ENCODE measurements at regions not wholly inside any gene's neighbourhood (a gene's known extent, or its start where the extent isn't known, plus 50 kb on each side); places are given as distances from the start of the nearest gene placed in this dataset.
"Not testable (repeated sequence)": the region's sequence is repeated elsewhere in the genome, so short reads cannot be mapped to it uniquely, and the experiment has no call there.

DNA sequence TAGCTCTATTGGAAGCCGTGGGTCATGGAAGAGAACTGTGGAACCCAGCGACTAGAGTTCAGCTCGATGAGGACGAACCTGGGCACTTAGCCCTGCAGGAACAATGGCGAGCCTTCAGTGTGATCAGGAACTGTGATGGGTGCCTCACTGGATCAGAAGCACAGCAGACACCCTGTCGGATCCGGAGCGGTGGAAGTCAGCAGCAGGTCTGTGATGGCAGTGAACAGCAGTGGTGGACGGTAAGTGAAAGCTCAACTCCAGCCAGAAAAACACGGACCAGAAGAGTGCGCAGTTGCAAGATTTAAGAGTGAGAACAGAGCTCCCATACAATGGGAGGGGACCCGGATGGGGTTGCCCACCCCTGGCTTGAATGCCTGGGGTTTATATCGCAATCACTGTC is 282.2 kb downstream of the NSUN3 start:
- DNase-seq, result no peak

DNA sequence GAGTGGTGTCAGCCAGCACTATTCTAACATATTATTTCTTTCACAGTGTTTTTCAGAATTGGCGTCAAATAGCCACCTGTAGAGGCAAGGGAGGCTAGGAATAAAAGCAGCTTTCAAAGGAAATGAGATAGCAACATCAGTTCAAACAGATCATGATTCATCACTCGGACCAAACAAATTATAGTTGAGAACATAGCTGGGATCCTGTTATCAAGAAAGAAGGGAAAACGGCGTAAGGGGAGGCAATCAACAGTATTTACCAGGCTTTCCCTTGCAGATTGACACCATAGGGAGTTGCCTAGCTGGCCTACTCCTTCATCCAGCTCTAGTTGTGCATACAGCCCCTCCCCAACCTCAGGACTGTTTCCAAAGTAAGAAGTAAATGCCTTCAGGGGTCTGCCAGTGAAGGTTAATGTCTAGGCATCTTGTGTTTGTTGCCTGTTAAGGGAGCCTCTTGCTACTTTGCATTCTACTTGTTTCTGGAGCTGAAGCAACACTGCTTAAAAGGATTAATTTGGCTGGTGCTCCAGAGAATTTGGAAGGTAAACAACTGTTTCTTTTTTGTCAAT is 286.5 kb downstream of the NSUN3 start:
- DNase-seq, result no peak

DNA sequence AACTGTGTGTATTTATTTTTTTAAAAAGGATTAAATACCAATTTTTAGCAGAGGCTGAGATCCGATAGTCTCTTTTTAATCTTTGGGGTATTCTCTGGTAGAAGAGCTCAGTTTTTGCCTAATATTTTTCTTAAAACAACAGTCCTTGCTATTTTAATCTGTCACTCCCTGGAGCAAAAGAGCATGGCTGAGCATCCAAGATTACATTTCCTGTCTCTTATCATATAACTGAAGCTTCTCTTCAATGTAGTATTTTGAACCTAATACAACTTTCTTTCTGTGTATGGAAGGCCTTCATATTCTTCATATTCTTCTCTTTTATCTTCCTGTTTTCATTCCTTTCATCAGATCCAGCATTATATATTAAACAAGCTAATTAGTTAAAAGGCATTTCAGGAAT is 293.7 kb downstream of the NSUN3 start:
- DNase-seq, result no peak

DNA sequence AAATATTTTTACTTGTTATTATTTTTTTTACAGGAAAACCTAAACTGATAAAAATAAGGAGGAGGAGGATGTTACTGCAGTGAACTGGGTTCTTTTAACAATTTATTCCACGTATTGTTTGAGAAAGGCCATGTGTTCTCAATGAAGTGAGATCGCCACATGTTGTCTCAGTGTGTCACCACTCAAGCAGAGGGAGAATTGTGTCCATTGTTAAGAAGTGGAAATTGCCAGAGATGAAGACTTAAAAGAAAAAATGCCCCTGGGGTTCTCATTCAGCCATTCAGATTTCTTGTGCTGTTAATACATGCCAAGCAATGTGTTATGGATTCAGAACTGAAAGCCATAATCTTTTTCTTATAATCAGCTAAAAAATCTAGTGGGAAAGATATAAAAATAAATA is 297.1 kb downstream of the NSUN3 start:
- DNase-seq, result no peak

DNA sequence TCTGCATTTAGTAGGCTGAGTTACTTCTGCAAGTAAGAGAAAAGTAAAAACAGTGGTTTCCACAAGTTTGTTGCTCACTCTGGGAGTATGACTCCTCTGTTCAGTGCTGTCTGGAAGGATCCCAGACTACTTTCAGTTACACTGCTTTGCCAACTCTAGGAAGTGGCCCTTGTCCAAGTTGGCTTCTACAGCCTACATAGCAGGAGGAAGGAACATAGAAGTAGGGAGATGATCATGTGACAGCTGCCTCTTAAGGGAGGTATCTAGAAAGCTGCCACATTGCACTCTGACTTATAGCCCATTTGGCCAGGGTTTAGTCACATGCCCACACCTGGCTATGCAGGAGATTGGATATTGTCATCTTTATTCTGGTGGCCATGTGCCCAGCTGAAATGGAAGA is 298.1 kb downstream of the NSUN3 start:
- no peak for DNase-seq

DNA sequence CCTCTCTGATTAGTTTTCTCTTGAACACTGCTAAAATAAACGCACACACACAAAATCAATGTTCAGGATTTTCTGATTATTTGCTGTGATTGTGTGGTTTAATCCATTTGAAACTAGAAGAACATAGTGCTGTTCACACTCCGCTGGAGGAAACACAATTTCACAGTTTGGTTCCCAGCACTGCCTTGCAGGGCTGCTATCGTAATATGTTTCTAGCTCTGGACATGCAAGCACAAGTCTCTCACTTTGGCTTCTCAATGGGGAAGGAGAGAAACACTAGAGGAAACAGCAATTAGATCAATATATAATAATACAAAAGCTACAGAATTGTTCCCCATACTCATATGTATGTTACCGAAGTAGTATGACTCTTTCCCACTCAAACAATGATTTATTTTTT is 299.5 kb downstream of the NSUN3 start:
- DNase-seq, result no peak

DNA sequence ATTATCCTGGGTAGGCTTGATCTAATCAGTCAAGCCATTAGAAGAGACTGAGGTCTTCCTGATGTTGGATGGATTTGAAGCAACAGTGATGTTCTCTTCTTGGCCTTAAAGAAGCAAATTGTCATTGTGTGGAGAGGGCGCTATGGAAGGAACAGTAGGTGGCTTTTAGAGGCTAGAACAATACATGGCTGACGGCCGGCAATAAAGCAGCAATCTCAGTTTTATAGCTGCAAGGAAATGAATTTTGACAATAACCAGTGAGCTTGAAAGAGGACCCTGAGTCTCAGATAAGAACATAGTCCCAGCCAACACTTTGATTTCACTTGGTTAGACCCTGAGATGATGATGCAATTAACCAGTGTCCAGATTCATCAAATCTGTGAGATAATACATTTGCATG is 302.1 kb downstream of the NSUN3 start:
- DNase-seq, result no peak

DNA sequence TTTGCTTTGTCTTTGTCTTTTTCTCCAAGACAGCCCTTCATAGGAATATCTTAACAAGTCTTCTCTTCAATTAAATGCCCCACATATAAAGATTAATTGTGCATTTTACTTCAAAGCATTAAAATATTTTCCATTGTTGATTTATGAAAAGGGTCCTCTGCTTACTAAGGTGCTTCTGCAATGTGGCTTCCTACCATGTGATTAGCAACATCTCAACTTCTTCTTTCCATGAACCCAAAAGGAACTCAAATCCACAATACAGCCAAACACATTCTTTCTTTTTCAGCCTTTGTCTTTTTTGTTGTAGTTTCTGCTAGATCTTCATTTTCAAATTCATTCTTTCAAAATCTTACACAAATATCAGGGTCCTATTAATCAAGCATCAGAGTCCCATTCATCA is 309.2 kb downstream of the NSUN3 start:
- DNase-seq, result no peak

DNA sequence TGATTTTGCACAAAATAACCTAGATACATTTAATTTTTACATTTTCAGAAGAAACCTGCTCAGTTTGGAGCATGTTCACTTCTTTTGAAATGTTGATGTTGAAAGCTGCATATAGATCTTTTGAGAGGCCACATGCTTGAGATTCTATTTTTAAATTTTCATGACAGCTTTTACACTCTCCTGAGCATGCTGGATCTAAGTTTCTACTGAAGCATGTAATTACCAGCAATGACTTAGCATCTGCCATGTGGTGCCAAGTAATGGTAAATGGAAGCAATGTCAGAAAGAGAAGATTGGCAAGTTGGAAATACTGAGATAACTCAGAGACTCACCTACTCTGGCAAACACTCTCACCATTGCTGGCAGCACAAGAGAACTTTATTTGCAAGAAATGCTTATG is 310.6 kb downstream of the NSUN3 start:
- no peak for DNase-seq

DNA sequence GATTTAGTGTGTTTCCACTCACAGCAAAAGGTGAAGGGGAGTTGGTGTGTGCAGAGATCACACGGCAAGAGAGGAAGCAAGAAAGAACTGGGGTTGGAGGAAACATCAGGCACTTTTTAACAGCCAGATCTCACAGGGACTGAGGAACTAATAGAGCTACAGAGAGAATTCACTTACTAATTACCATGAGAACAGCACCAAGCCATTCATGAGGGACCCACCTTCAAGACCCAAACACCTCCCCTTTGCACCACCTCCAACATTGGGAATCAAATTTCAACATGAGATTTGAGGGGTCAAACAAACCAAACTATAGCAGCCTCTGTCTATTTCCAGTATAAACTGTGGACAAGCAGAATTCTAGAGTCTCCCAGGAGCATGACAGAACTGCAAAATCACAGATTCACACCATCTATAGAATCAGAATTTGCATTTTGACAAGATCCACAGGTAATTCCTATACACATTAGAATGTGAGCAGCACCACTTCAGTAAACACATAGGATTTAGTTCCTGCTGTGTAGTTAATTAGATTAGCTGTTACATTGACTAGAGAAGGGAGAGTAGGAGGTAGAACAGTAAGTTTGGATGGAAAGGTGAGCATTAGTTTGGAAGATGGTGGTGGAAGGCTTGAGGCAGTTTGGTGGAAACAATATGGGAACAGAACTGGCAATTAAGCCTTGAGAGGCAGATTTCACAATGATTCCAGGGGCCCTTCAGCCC is 311.7 kb downstream of the NSUN3 start:
- no peak for DNase-seq

DNA sequence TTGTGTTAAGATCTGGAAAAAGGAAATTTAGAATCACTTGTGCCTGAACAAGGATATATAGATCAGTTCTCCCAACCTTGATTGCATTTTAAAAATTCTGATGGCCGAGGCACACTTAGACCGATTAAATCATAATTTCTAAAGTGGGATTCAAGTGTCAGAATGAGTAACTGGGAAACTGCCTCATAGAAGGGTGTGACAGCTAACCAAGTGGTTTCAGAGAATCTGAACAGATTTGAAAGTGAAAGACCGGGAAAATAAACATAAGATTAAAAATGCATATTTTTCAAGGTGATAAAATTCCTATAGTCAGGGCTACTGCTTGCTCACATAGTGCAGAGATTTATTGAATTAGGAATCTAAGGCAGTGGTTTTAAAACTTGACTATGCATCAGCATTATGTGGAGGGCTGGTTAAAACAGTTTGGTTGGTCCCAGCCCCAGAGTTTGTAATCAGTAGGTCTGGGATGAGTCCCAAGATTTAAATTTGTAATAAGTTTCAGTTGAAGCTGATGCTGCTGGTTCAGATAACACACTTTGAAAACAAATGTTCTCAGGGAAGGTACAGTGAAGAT is 314.3 kb downstream of the NSUN3 start:
- not testable (repeated sequence) for DNase-seq

DNA sequence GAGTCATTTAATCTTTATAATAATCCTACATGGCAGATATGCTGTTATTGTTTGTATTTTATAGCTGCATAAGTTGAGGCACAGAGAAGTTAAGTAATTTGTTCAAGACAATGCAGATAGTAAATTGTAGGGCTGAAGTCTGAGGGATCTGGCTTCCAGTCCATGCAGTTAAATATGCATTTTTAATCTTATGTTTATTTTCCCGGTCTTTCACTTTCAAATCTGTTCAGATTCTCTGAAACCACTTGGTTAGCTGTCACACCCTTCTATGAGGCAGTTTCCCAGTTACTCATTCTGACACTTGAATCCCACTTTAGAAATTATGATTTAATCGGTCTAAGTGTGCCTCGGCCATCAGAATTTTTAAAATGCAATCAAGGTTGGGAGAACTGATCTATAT is 315.0 kb downstream of the NSUN3 start:
- DNase-seq, result not testable (repeated sequence)

DNA sequence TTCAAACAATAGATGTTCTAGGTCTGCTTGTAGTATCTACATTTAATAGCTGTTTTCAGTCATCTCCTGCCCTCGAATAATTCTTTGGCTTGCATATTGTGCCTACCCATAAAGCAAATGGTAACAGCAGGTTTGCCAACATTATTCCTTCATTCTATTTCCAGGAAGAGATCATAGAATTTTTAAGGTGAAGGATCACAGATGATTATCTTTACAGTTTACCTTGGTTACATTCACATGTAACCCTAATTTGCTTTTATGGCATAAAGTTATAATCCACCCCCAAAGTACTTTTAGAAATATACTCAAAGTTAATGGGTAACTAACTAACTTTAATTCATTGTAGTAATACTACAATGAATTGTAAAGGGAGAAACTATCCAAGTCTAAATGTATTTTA is 315.5 kb downstream of the NSUN3 start:
- DNase-seq, result no peak

DNA sequence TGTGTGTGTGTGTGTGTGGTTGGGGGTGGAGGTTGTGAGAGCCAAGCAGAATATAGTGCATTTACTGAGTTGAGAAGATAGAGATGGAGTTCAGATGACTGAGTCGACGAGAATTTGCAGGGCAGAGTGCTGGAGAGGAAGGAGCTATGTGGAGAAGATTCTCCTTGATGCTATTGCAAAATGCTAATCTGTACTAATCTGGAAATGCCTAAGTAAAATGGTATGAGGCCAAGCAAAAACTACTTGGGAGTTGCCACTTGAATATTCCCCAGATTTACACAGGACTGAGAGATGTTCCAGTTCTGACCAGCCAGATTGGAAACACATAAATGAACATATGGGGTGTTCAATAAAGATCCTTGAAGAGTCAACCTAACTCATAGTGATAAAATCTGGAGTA is 316.4 kb downstream of the NSUN3 start:
- DNase-seq, result no peak

DNA sequence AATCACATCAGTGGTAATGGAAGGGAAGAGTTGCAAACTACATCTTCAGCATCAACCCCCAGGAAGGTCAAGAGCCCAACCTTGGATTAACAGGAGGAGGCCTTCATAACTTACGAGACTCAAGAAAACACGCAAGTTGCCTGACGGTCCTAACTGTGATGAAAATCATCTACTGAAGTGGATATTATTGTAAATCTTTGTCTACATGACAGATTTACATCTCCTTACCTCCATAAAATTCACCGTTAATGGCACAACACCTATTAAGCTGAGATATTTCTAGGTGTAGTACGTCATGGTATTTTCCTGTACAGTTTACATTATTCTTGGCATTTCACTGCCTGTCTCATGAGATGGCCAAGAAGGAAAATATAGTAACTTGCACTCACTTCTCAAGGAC is 332.0 kb downstream of the NSUN3 start:
- no peak for DNase-seq

DNA sequence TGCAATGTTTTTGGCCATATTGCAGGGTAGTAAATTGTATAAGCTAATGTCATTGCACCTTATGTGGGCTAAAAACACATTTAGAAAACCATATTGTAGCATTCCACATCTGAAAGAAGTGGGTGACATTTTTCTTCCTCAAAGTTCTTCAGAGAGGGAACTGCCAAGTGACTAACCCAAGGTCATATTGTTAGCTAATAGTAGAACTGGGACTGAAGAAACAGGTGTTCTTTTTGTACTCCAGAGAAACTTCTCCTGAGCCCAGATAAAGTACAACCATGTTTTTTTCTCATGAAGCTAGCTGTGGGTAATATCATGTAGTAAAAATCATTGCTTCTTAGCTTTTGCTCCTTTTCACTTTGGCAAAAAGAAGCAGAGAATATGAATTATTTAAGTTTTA is 333.0 kb downstream of the NSUN3 start:
- no peak for DNase-seq

DNA sequence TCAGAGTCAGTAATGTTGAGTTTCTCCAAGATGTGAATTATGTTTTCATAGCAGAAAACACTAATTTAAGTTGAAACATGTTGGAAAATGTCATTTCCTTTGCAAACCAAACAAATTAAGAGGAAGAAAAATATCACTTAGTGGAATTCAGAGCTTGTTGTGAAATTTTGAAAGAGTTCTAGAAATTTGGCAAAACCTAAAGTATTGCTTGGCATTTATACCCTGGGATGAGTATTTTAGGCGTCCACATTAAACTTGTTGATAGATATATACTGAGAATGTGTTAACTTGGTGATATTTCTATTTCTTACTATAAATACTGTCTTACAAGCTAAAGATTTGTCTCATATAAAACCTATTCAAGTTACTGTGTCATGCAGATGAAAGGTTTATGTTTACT is 335.2 kb downstream of the NSUN3 start:
- no peak for DNase-seq

DNA sequence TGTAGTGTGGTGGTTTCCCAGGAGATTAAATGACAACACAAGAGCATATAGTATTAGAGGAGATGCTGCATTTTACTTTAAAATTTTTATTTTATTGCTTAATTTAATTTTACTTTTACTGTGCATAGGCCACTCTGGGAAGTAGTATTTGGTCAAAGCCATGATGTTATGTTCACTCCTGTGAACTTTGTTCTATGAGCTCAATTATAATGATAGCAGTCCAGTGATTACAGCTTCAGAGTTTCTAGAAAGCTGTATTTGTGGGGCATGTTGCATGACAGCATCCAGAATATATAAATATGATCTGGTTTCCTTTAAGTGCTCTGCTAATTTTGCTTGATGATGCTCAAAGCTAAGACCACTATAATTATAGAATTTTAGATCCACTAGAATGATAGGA is 338.6 kb downstream of the NSUN3 start:
- no peak for DNase-seq

DNA sequence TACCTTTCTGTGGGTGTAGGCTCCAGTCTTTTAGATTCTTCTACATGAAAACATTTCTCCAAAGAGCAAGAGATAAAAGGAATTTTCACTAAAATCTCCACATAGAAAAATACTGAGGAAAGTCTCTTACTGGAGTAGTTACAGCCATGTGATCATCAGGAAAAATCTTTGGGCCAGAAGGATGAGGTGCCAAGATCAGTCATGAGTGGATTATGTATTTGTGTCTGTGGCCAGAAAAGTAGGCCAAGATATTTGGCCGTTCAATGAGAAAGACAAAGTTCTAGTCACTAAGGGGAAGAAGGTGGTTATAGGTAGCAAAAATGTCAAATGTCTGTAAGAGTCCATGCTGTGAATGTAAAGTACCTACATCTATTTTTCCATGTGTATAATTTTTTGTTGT is 339.3 kb downstream of the NSUN3 start:
- no peak for DNase-seq

DNA sequence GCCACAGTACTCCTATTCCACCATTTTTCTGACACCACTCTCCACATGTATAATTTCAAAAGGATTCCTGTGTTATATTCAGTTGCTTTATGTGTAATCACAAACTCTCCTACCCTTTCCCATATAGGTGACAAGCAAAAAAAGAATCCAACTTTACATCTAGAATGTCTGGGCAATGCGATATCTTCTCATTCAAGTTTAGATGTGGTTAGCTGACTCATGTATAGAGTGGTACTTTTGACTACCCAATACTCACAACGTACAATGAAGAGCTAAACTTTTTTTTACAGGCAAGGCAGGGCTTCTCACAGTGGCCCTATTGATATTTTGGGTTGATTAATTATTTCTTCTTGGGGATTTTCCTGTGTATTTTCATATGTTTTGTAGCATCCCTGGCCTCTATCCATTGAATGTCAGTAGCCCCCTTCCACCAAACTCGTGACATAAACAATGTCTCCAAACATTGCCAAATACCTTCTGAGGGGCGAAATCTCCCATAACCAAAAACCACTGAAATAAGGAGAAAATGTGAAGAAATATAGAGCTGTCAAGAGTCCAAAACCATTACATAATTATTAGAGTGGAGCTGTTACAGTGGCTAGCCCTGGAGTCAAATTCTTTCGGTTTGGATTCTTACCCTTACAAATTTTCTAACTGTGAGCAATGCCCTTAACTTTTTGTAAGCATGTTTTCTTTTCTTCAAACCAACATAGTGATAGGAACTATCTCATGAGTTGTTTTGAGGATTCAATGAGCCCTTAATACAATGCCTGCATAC is 342.6 kb downstream of the NSUN3 start:
- DNase-seq, result no peak

DNA sequence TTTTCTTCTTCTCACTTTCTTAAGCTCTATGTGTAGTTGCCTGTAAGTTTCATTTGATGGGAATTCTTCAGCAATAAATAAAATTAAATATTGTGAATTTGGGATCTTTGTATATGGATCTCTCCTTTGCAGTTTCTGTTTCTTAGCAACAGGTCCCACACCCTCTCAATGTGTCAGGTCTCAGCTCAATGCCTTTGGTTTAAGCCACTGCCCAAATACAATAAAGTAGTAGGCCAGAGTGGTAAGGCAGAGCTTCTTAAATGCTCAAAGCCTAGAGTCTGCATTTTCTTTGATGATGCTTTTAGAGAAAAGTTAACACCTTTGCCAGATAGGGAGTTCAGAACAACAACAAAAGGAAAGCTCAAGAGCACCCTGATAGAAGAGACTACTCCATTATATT is 343.7 kb downstream of the NSUN3 start:
- no peak for DNase-seq

DNA sequence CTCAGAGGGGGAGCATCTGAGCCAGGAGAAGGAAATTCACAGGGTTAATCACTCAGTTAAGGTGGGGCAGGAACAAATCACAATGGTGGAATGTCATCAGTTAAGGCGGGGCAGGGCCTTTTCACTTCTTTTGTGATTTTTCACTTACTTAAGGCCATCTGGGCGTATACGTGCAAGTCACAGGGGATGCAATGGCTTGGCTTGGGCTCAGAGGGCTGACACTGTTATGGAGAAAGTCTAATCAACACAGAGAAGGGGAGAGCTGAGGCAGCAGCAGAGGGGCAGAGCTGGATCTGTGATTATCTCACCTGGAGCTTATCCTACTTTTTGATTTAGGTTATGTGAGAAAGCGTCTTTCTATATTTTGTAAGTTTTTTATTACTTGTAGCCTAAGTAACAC is 350.1 kb downstream of the NSUN3 start:
- not testable (repeated sequence) for DNase-seq

DNA sequence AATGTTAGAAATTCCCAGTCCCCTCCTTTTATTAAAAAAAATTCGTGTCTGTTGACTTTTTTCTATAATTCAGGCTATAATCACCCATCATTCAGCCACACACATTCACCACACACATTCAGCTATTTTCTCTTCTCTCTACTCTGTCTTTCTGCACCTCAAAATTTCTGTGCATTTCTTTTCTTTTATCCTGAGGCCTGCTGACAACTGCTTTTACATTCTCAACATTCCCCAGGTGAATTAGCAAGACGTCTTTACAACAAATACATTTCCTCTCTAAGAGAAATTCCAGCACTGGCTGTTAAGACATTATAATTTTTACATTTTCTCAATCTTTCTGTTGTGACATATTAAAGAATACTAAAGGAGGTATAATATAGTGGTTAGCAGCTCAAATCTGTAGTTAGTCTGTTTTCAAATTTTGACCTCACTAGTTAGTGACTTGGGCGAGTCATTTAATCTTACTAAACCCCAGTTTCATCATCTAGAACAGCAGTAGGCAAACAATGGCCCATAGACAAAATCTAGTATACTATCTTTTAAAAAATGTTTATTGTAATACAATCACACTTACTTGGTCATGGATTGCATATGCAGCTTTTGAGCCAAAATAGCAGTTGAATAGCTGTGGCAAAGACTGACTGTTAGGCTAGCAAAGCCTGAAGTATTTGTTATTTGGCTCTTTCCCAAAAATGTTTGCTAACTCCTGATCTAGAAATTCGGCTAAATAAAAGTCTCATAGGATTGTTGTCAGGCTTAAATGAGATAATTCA is 350.7 kb downstream of the NSUN3 start:
- no peak for DNase-seq
